ENCODE measurements at regions not wholly inside any gene's neighbourhood (a gene's known extent, or its start where the extent isn't known, plus 50 kb on each side); places are given as distances from the start of the nearest gene placed in this dataset.
"Not testable (repeated sequence)": the region's sequence is repeated elsewhere in the genome, so short reads cannot be mapped to it uniquely, and the experiment has no call there.

- DNase-seq (ENCODE audit: low spot score) = no peak
Measured at GRCh38 chr6:150767571-150768018, 97.9 kb upstream of the MTHFD1L start.

- DNase-seq (ENCODE audit: low spot score) = no peak
Measured at GRCh38 chr6:150770637-150771036, 94.9 kb upstream of the MTHFD1L start.

- DNase-seq (ENCODE audit: low spot score) = no peak
Measured at GRCh38 chr6:150773969-150774368, 91.5 kb upstream of the MTHFD1L start.

DNA sequence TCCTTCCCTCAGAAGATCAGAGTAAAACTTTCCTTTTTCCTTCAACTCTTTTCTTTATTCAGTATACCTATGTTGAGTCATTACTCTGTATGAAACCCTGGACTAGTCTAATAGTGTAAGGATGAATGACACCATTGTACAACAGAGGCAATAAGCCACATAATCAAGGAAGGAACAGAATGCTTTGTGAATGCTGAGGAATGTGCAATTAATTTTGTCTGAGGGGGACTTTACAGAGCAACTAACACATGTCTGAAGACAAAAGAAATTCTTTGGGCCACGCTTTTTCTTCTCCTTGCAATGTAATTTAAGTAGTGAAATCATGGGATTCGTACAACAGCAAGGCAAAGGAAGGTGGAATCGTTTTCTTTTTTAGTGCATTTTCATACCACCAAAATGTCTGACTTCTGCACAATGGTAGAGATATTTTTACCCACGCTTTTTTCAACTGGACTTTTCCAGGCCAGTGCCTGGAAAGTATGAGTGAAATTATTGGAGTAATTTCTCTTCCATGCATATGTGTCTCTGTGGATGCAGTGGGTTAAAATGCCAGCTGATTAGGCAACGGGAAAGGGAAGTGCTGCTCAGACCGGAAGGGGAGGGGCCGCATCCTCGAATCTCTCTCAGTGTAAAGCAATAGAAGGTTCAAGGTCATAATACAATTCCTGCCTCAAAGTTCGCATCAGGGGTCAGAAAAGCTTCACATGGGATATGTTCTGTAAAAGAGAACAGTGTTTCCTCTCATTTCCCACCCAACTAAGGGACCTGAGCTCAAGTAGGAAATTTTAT is 89.9 kb upstream of the MTHFD1L start:
- no peak for DNase-seq (ENCODE audit: low spot score)

DNA sequence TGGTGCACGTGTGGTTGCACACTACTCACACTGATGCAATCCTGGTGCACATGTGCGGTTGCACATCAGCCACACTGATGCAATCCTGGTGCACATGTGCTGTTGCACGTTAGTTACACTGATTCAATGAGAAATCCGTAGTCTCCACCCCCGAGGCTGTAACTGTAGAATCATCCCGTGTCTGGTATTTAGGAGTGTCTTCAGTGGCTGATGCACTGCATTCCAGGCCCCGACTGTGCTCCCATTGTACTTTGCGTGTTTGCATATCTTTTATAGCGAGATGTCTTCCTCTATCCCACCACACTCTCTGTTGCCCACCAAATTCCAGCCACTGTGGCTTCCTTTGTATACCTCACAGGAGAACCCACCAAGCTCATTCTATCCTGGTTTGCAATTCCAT is 87.8 kb upstream of the MTHFD1L start:
- DNase-seq (ENCODE audit: low spot score) = no peak

GRCh38 chr6:150783813-150784212 is 81.7 kb upstream of the MTHFD1L start:
- DNase-seq (ENCODE audit: low spot score) = no peak

GRCh38 chr6:150787429-150787828 is 78.1 kb upstream of the MTHFD1L start:
- DNase-seq (ENCODE audit: low spot score) = no peak

GRCh38 chr6:150788089-150788488 is 77.4 kb upstream of the MTHFD1L start:
- no peak for DNase-seq (ENCODE audit: low spot score)

DNA sequence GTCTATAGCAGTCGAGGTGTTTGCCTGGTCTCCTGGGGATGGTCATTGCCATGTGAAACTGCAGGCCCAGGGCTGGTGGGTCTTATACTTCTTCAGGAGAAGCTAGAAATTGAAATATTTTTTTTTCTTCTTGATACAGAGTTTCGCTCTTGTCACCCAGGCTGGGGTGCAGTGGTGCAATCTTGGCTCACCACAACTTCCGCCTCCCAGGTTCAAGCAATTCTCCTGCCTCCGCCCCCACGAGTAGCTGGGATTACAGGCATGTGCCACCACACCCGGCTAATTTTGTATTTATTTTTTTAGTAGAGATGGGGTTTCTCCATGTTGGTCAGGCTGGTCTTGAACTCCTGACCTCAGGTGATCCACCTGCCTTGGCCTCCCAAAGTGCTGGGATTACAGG is 75.6 kb upstream of the MTHFD1L start:
- DNase-seq (ENCODE audit: low spot score) = not testable (repeated sequence)

GRCh38 chr6:150791717-150792116 is 73.8 kb upstream of the MTHFD1L start:
- no peak for DNase-seq (ENCODE audit: low spot score)

DNA sequence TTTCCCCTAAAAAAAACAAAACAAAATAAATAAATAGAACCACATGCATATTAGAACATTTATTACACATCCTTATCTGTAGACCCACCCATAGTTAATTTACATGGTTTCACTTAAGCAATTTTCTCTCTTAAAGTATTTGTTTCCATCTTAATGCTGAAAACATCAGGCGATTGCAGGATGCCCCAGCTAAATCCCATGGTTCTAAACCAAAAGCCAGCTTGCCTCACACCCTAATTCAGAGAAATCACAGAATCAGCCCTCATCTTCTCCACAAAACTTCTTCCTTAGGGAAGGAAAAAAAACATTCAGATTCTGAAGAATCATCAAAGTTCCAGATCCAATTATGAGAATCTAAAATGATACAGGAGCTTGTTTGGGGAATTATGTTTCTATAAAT is 67.6 kb upstream of the MTHFD1L start:
- no peak for DNase-seq (ENCODE audit: low spot score)

DNA sequence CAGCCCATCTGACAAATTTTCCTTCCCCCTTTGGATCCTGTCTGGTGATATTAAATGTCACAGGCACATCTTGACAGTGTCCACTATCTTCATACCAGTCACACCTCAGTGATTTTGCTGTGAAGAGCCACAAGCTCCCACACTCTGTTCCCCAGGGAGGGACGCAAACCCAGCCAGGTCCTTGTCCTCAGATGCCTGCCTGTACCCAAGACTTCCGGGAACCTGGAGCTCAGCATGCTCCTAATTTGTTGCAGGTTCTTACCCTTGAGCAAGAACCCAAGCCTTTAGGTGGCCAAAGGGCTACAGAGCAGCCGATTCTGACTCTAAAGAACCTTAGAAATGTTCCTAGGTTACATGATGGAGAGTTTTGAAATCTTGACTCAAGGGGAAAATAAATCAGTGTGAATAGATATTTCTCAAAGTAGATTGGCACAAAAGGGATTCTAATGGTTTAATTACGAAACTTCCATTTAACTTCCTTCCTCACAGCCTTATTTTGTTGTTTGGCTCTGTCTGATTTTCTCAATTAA is 66.2 kb upstream of the MTHFD1L start:
- DNase-seq (ENCODE audit: low spot score) = no peak

DNA sequence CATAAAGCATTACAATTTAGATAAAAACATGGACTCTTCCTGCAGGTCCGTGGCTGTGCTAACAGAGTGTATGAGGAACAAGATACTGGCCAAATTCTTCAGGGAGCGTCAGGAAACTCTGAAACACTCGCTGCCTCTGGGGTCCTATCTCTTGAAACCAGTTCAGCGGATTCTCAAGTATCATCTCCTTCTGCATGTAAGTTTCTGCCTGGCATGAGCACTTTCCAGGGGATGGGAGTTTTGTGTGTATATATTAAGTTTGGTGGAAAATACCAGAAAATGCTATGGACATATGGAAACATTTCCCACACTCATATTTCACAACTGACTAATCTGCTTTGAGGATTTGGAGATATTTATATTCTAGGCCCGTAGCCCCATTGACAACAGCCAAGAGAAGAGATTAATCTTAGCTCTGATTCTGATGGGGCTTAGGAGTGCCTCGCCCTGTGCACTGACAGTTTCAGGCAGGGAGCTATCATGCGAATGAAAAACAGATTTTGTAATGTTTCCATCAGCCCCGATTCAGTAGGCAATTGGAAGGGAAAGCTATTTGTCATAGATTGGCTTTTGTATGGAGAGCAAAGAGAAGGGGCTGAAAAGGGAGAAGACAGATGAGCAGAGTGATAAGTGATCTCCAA is 64.7 kb upstream of the MTHFD1L start:
- DNase-seq (ENCODE audit: low spot score) = no peak

DNA sequence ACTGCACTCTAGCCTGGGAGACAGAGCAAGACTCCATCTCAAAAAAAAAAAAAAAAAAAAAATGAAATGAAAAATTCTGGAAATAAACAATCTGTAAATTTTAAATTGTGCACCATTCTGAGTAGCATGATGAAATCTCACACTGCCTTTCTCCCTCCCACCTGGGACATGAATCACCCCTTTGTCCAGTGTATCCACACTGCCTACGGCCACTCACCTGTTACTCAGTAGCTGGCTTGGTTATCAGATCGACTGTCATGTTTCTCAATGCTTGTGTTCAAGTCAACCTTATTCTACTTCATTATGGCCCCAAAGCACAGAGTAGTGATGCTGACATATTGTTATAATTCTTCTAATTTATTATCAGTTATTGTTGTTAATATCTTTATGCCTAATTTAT is 58.7 kb upstream of the MTHFD1L start:
- DNase-seq (ENCODE audit: low spot score) = no peak

GRCh38 chr6:150813319-150813992 is 52.0 kb upstream of the MTHFD1L start:
- peak; percentile 49 for DNase-seq (ENCODE audit: low spot score)

DNA sequence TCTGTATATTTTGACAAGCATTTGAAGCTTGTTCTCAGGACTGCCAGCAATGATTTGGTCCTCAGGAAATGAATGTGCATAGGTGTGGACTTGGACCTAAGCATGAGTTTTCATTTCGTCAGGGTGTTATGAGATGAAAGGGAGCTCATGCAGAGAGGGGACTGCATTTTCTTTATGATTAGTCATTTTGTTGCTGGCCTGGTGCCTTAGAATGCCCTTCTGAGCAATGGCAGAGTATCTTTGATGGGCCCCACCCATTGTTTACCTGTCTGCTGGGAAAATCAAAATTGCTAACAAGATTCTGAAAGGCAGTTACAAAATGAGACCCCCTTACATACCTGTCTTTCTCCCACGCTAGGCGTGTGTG is 51.5 kb upstream of the MTHFD1L start:
- DNase-seq (ENCODE audit: low spot score) = peak; percentile 37
